NCI-H2081 (cell line): ENCODE measurements at regions not wholly inside any gene's neighbourhood (a gene's known extent, or its start where the extent isn't known, plus 50 kb on each side); places are given as distances from the start of the nearest gene placed in this dataset.
"Not testable (repeated sequence)": the region's sequence is repeated elsewhere in the genome, so short reads cannot be mapped to it uniquely, and the experiment has no call there.

ENCODE experiments used
- DNase-seq, 2 experiments: peaks; one replicate each; lab custom pipeline; 2025; lab: John Stamatoyannopoulos, UW

GRCh38 chr6:106849120-106849519 lies 125.4 kb downstream of the CD24 start:
- DNase-seq, result no peak

- no peak for DNase-seq
Observed at GRCh38 chr6:106847116-106847515, 127.4 kb downstream of the CD24 start.

GRCh38 chr6:106844930-106845329 lies 129.6 kb downstream of the CD24 start:
- DNase-seq, result no peak

- no peak for DNase-seq
Observed at GRCh38 chr6:106832766-106833510, 141.6 kb downstream of the CD24 start.

GRCh38 chr6:106830930-106831329 lies 143.6 kb downstream of the CD24 start:
- DNase-seq, result no peak

- DNase-seq, result no peak
Observed at GRCh38 chr6:106829451-106829850, 145.1 kb downstream of the CD24 start.

GRCh38 chr6:106827081-106827480 lies 147.4 kb downstream of the CD24 start:
- no peak for DNase-seq

GRCh38 chr6:106825156-106825555 lies 149.4 kb downstream of the CD24 start:
- DNase-seq, result no peak

GRCh38 chr6:106823732-106824351 lies 150.7 kb downstream of the CD24 start:
- DNase-seq, result no peak

- DNase-seq, result no peak
Observed at GRCh38 chr6:106823058-106823457, 151.5 kb downstream of the CD24 start.

DNA sequence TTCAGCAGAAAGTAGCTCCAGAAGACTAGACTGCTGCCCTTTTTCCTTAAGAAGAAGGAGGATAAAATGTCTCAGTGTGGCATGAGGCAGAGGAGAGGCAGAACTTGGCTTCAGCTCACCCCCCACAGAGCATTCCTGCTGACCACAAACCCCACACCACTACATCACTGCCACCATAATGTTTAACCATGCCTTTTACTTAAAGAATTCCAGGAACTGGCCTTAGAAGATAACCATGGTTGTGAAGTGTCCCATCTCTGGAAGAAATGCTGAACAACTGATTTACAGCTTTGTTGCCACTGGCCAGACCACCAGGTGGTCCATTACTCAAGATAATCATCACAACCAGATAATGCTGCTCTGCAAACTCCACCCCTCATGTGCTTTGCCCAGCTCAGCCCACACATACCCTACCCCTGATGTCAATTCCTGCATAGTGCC lies 154.1 kb downstream of the CD24 start:
- DNase-seq, result no peak

- no peak for DNase-seq
Observed at GRCh38 chr6:106811088-106811686, 163.3 kb downstream of the CD24 start.

DNA sequence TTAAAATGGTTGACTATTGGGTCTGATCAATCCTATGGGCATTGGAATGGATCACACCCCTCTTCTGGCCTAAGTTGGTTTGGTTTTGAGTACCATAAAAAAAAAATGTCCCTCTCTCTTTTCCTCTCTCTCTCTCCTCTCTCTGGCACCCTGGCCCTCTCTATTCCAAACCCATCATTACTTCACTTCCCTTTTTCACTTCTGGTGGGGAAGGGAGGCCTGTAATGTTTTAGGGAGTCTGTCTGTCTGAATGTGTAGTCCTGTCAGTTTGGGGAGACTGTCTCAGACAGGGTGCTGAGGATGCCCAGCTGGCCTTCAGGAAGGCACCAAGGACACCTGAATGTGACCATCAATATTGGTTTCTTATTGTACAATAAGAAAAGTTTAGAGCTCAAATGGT lies 165.8 kb downstream of the CD24 start:
- no peak for DNase-seq

DNA sequence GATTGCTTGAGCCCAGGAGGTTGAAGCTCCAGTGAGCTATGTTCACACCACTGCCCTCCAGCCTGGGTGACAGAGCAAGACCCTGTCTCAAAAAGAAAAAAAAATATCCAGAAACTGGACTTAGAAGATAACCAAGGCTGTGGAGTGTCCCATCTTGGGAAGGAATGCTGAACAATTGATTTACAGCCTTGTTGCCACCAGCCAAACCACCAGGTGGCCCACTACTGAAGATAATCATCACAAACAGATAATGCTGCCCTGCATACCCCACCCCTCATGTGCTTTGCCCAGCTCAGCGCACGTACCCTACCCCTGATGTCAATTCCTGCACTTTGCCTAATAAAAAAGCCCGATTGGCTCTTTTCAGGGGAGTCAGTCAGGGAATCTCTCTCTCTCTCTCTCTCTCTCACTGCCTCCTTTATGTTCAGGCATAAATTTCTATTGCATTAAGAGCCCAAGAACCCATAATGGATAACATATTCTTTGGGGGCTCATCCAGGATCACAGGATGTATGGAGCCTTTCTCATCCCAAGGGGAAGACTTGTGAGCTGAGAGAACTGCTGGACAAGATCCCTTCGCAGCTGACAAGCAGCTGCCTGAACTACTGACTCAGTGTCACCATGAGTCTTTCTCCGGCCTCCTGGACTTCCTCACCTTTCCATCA lies 166.4 kb downstream of the CD24 start:
- no peak for DNase-seq

GRCh38 chr6:106806253-106806652 lies 168.3 kb downstream of the CD24 start:
- not testable (repeated sequence) for DNase-seq

DNA sequence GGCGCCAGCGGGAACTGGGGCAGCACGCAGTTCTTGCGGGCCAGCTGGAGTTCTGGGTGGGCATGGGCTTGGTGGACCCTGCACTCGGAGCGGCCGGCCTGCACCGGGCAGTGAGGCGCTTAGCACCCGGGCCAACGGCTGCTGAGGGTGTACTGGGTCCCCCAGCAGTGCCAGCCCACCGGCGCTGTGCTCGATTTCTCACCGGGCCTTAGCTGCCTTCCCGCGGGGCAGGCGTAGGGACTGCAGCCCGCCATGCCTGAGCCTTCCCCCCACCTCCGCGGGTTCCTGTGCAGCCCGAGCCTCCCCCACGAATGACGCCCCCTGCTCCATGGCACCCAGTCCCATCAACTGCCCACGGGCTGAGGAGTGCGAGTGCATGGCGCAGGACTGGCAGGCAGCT lies 168.8 kb downstream of the CD24 start:
- DNase-seq, result no peak

DNA sequence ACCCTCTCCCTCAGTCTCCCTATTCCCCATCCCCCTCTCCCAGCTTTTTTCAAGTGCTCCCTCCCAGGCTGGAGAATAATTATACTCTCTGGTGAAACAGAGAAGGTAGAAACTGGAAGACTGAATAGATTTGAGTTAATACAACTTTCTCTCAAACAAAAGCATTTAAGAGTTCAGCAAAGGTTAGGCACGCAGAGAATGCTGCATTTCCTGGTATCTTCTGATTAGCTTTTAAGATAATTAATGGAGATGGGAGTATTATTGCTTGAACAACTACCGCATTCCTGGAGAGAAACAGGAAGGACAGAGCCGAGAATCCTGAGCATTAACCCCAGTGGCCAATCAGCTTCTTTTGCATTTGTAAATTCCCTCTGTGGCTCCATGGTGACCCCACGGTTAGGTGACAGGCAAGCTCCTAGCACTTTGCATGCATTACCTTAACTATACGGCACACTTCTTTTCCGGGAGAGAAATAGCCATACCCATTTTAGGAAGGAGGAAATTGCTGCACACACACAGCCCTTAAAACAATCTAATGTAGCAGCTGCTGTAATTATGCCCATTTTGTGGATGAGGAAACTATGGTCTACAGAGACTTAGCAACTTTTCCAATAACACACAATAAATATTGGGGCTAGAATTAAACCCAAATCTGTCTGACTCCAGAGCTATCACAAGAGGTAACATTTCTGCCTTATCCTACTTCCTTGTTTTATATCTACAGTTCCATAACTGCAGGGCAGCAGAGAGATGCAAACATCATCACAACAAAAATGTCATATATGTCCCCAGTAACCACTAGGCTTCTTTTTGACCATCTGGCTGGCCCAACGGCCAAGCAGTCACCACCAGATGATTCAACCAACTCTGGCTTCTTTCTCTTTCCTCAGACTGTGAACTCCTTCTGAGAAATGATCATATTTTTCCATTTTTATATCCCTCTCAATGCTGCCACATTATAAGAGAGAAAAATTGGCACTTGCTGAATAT lies 169.9 kb downstream of the CD24 start:
- DNase-seq, result no peak

GRCh38 chr6:106803188-106803587 lies 171.3 kb downstream of the CD24 start:
- no peak for DNase-seq

DNA sequence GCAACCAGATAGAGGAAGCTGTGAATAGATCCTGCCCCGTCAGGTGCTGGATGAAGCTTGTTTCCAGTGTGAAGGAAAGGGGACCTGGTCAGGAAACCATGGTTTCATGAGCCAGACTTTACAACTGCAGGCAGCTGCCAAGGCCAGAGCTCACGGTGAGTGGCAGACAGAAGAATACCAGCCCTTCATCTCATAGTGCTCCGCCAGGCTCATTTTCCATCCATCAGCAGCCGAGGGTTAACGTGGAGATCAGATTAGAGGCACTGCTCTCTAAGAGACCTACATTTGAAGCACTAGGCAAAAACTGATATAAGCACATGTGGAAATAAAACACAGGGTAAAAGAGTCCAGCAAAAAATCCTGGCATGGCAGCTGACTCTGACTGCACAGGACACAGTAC lies 172.4 kb downstream of the CD24 start:
- DNase-seq, result no peak

- no peak for DNase-seq
Observed at GRCh38 chr6:106801256-106801655, 171.9 kb downstream of the QRSL1 start.

- no peak for DNase-seq
Observed at GRCh38 chr6:106800379-106800778, 171.0 kb downstream of the QRSL1 start.
